SIG-M5 treated with dmso at 0.1 percent for 504 hours (cell line): ENCODE measurements at regions not wholly inside any gene's neighbourhood (a gene's known extent, or its start where the extent isn't known, plus 50 kb on each side); places are given as distances from the start of the nearest gene placed in this dataset.

ENCODE experiments used
- DNase-seq: peaks from one replicate; lab custom pipeline; 2025; ENCODE audit not compliant: unreplicated experiment; lab: John Stamatoyannopoulos, UW

GRCh38 chr1:110816945-110817344, 56.0 kb upstream of the CD53 start:
- peak; percentile 54 for DNase-seq

- DNase-seq: no peak
Observed at GRCh38 chr1:110811529-110811928, 61.4 kb upstream of the CD53 start.

- no peak for DNase-seq
Observed at GRCh38 chr1:110800079-110800478, 72.9 kb upstream of the CD53 start.

GRCh38 chr1:110798691-110799256, 74.2 kb upstream of the CD53 start:
- no peak for DNase-seq

- DNase-seq: no peak
Observed at GRCh38 chr1:110788673-110789072, 84.3 kb upstream of the CD53 start.

- no peak for DNase-seq
Observed at GRCh38 chr1:110787328-110788071, 85.4 kb upstream of the CD53 start.

GRCh38 chr1:110786802-110787327, 86.1 kb upstream of the CD53 start:
- DNase-seq: no peak

- no peak for DNase-seq
Observed at GRCh38 chr1:110785612-110786011, 87.3 kb upstream of the CD53 start.

- no peak for DNase-seq
Observed at GRCh38 chr1:110785055-110785454, 87.9 kb upstream of the CD53 start.

GRCh38 chr1:110783292-110783918, 89.5 kb upstream of the CD53 start:
- DNase-seq: peak; percentile 57

GRCh38 chr1:110781525-110781924, 91.4 kb upstream of the CD53 start:
- no peak for DNase-seq

- peak; percentile 72 for DNase-seq
Observed at GRCh38 chr1:110780600-110781484, 92.1 kb upstream of the CD53 start.

- DNase-seq: no peak
Observed at GRCh38 chr1:110779636-110780035, 93.3 kb upstream of the CD53 start.

GRCh38 chr1:110778821-110779220, 94.1 kb upstream of the CD53 start:
- DNase-seq: no peak

- DNase-seq: no peak
Observed at GRCh38 chr1:110777228-110777627, 95.7 kb upstream of the CD53 start.

GRCh38 chr1:110774398-110774797, 98.5 kb upstream of the CD53 start:
- DNase-seq: no peak

GRCh38 chr1:110773813-110774212, 99.1 kb upstream of the KCNA3 start:
- no peak for DNase-seq

GRCh38 chr1:110771245-110772022, 96.7 kb upstream of the KCNA3 start:
- DNase-seq: peak; percentile 61

- peak; percentile 61 for DNase-seq
Observed at GRCh38 chr1:110770832-110771231, 96.1 kb upstream of the KCNA3 start.

- DNase-seq: peak; percentile 4
Observed at GRCh38 chr1:110768605-110769004, 93.9 kb upstream of the KCNA3 start.

GRCh38 chr1:110766336-110766647, 91.6 kb upstream of the KCNA3 start:
- DNase-seq: no peak
